GM20000 (cell line): ENCODE measurements at regions not wholly inside any gene's neighbourhood (a gene's known extent, or its start where the extent isn't known, plus 50 kb on each side); places are given as distances from the start of the nearest gene placed in this dataset.

ENCODE experiments used
- DNase-seq: peaks from one replicate; pipeline ENCODE4 v3.0.0; 2012; ENCODE audit warnings: low spot score
- CTCF ChIP-seq: IDR thresholded peaks from 2 replicates; pipeline ENCODE4 v1.5.1; 2012; ENCODE audit warnings: mild to moderate bottlenecking, control low read depth; ENCODE audit errors: extremely low read depth, missing control alignments

- TF ChIP-seq CTCF: no peak
- no peak for DNase-seq
Observed at GRCh38 chr7:7112868-7113267, 69.5 kb upstream of the C1GALT1 start.

- no peak for TF ChIP-seq CTCF
- no peak for DNase-seq
Observed at GRCh38 chr7:7114575-7115291, 67.6 kb upstream of the C1GALT1 start.

- no peak for TF ChIP-seq CTCF
- DNase-seq: no peak
Observed at GRCh38 chr7:7117935-7118586, 64.3 kb upstream of the C1GALT1 start.

GRCh38 chr7:7118822-7119221 lies 63.5 kb upstream of the C1GALT1 start:
- DNase-seq: no peak
- no peak for TF ChIP-seq CTCF

- DNase-seq: no peak
Observed at GRCh38 chr7:7119729-7120128, 62.6 kb upstream of the C1GALT1 start.

GRCh38 chr7:7122033-7122478 lies 60.3 kb upstream of the C1GALT1 start:
- no peak for DNase-seq
- TF ChIP-seq CTCF: no peak

More at GRCh38 chr7:7119729-7120128, 62.6 kb upstream of the C1GALT1 start:
- no peak for TF ChIP-seq CTCF

GRCh38 chr7:7122701-7123281 lies 59.6 kb upstream of the C1GALT1 start:
- no peak for TF ChIP-seq CTCF
- DNase-seq: no peak
